ENCODE measurements at regions not wholly inside any gene's neighbourhood (a gene's known extent, or its start where the extent isn't known, plus 50 kb on each side); places are given as distances from the start of the nearest gene placed in this dataset.
"Not testable (repeated sequence)": the region's sequence is repeated elsewhere in the genome, so short reads cannot be mapped to it uniquely, and the experiment has no call there.

DNA sequence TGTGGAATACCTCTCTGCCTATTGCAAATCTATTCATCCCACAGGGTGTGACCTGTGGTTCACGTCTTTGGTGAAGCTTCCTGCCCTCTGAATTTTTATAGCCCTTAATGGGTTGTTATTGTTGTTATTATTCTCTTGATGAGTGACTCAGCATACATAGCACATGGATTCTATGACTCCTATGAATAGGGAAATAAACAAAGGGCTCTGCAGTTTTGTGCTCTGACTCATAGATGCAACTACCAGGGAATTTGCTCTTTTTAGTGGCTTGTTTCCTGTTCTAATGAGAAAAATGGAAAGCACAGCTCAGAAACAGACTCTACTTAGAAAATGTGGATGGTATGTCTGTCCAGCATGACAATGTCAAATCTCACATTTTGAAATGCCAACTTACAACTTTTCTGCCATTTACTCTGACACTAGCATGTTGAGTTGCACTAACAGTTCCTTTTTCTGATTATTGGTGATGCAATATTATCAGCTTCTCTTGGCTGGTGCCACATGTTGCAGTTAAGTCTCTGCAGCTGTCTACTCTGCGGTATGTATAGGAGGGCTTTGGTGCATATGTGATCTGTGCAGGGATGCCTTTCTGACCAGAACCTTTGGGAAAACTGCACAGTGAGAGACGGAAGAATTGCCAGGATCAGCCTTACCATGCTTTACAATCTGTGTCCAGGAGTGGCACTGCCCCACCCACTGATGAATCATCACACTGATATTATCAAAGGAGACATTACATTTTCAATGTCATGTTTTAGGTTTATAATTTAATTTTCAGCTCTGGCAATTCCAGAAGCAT lies 996.4 kb upstream of the WWC1 start:
- Histone ChIP-seq H3K9me3 (no peaks in the 10 kb centered on the region), H3K4me1 (no peaks in the 10 kb centered on the region), H3K4me3 (no peak overlapping the region), H3K27me3 (no peaks in the 10 kb centered on the region), H3K27ac (no peak overlapping the region), H3K36me3 (no peaks in the 10 kb centered on the region)
- DNase-seq (ENCODE audit: low spot score) = no peak
- TF ChIP-seq, protein P1, sequence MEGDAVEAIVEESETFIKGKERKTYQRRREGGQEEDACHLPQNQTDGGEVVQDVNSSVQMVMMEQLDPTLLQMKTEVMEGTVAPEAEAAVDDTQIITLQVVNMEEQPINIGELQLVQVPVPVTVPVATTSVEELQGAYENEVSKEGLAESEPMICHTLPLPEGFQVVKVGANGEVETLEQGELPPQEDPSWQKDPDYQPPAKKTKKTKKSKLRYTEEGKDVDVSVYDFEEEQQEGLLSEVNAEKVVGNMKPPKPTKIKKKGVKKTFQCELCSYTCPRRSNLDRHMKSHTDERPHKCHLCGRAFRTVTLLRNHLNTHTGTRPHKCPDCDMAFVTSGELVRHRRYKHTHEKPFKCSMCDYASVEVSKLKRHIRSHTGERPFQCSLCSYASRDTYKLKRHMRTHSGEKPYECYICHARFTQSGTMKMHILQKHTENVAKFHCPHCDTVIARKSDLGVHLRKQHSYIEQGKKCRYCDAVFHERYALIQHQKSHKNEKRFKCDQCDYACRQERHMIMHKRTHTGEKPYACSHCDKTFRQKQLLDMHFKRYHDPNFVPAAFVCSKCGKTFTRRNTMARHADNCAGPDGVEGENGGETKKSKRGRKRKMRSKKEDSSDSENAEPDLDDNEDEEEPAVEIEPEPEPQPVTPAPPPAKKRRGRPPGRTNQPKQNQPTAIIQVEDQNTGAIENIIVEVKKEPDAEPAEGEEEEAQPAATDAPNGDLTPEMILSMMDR (IDR thresholded peaks at IDR 0.05) = no peak

DNA sequence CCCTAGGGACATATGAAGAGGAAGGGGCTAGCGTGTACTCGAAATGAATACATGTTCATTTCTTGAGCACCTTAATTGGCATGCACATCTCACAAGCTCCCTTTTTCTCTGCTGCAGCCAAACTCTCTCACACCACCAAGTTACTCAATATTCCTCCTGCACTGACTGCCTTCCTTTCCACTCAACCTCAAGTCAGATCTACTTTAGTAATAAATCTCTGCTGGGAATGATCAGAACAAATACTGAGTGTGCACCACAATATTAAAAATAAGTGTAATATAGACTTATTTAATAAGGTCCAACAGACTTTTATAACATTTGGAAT lies 995.8 kb upstream of the WWC1 start:
- H3K27me3 ChIP-seq = no peaks in the 10 kb centered on the region
- no peaks in the 10 kb centered on the region for H3K4me1 ChIP-seq
- H3K27ac ChIP-seq = no peak overlapping the region
- H3K9me3 ChIP-seq = no peaks in the 10 kb centered on the region
- H3K36me3 ChIP-seq = no peaks in the 10 kb centered on the region
- H3K4me3 ChIP-seq = no peak overlapping the region
- no peak for DNase-seq (ENCODE audit: low spot score)
- TF ChIP-seq, protein P1 (IDR thresholded peaks at IDR 0.05) = no peak

GRCh38 chr5:167296066-167296465 lies 995.4 kb upstream of the WWC1 start:
- Histone ChIP-seq H3K4me1 (no peaks in the 10 kb centered on the region), H3K4me3 (no peak overlapping the region), H3K9me3 (no peaks in the 10 kb centered on the region), H3K36me3 (no peaks in the 10 kb centered on the region), H3K27ac (no peak overlapping the region), H3K27me3 (no peaks in the 10 kb centered on the region)
- TF ChIP-seq, protein P1 (IDR thresholded peaks at IDR 0.05) = no peak
- no peak for DNase-seq (ENCODE audit: low spot score)

DNA sequence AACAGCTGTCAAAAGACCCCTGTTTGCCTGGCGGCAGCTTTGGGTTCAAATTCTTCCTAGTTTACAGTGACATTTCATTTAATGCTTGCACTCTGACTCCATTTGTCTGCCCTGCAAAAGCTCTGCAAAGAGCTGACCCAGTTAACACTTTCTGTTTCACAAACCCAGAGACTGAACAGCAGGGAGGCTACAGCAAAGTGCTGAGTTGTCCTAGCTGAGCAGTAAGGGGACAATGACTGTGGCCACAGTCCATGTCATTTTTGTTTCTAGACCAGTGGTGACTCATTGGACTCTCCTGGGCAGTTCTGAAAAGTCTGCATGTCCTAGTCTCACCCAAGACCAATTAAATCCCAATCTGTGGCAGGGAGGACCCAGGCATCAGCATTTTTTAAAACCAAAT lies 994.8 kb upstream of the WWC1 start:
- H3K27ac ChIP-seq = no peak overlapping the region
- no peaks in the 10 kb centered on the region for H3K9me3 ChIP-seq
- no peaks in the 10 kb centered on the region for H3K4me1 ChIP-seq
- H3K36me3 ChIP-seq = no peaks in the 10 kb centered on the region
- no peak for DNase-seq (ENCODE audit: low spot score)
- TF ChIP-seq, protein P1 (IDR thresholded peaks at IDR 0.05) = no peak
- no peaks in the 10 kb centered on the region for H3K27me3 ChIP-seq
- no peak overlapping the region for H3K4me3 ChIP-seq

- not testable (repeated sequence) for DNase-seq (ENCODE audit: low spot score); H3K27me3 ChIP-seq
Observed at GRCh38 chr5:167299861-167300260, 991.6 kb upstream of the WWC1 start.

DNA sequence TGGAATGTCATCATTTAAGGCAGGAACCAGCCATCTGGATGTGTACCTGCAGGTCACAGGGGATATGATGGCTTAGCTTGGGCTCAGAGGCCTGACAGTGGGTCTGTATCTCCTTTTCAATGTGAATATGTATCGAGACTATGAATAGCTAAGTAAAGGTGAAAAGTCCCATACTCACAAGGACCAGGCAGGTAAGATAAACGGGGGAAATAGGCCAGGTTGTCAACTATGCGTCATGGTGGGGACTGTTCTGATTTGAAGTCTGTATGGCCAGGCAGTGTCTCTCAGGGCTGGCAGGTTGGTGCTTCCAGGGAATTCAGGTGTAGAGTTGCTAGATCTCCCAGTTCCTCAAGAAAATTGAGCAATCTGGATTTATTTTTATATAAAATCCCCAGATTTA lies 987.9 kb upstream of the WWC1 start:
- Histone ChIP-seq H3K27me3 (no peaks in the 10 kb centered on the region), H3K36me3 (no peaks in the 10 kb centered on the region), H3K27ac (no peak overlapping the region), H3K9me3 (no peaks in the 10 kb centered on the region), H3K4me3 (no peak overlapping the region), H3K4me1 (no peaks in the 10 kb centered on the region)
- TF ChIP-seq, protein P1 (IDR thresholded peaks at IDR 0.05) = no peak
- DNase-seq (ENCODE audit: low spot score) = no peak

More at GRCh38 chr5:167299861-167300260, 991.6 kb upstream of the WWC1 start:
- not testable (repeated sequence) for H3K4me1 ChIP-seq, H3K9me3 ChIP-seq, H3K27ac ChIP-seq, H3K36me3 ChIP-seq, H3K4me3 ChIP-seq
